GM21737 (cell line): ENCODE measurements at regions not wholly inside any gene's neighbourhood (a gene's known extent, or its start where the extent isn't known, plus 50 kb on each side); places are given as distances from the start of the nearest gene placed in this dataset.

Experiments
- ATAC-seq: cut with Tn5 transposase; IDR thresholded peaks from one replicate; pipeline ENCODE4 v1.9.1; 2021; ENCODE audit warnings: mild to moderate bottlenecking, moderate library complexity; ENCODE audit not compliant: unreplicated experiment

GRCh38 chr15:91710080-91710698 lies 143.3 kb upstream of the SLCO3A1 start:
- ATAC-seq: no peak

GRCh38 chr15:91711384-91712033 lies 142.0 kb upstream of the SLCO3A1 start:
- ATAC-seq: no peak

- no peak for ATAC-seq
Observed at GRCh38 chr15:91712286-91712685, 141.2 kb upstream of the SLCO3A1 start.

- ATAC-seq: no peak
Observed at GRCh38 chr15:91716536-91716935, 137.0 kb upstream of the SLCO3A1 start.

- ATAC-seq: no peak
Observed at GRCh38 chr15:91717811-91718210, 135.7 kb upstream of the SLCO3A1 start.

- ATAC-seq: no peak
Observed at GRCh38 chr15:91723959-91724358, 129.5 kb upstream of the SLCO3A1 start.

- ATAC-seq: no peak
Observed at GRCh38 chr15:91733661-91734060, 119.8 kb upstream of the SLCO3A1 start.

GRCh38 chr15:91737151-91737818 lies 116.2 kb upstream of the SLCO3A1 start:
- no peak for ATAC-seq

GRCh38 chr15:91741986-91742385 lies 111.5 kb upstream of the SLCO3A1 start:
- no peak for ATAC-seq

- no peak for ATAC-seq
Observed at GRCh38 chr15:91751611-91752010, 101.9 kb upstream of the SLCO3A1 start.

GRCh38 chr15:91752081-91752785 lies 101.3 kb upstream of the SLCO3A1 start:
- ATAC-seq: no peak

GRCh38 chr15:91759560-91759959 lies 93.9 kb upstream of the SLCO3A1 start:
- ATAC-seq: no peak

GRCh38 chr15:91765660-91766059 lies 87.8 kb upstream of the SLCO3A1 start:
- ATAC-seq: no peak

- ATAC-seq: no peak
Observed at GRCh38 chr15:91769476-91769875, 84.0 kb upstream of the SLCO3A1 start.

- no peak for ATAC-seq
Observed at GRCh38 chr15:91769894-91770293, 83.6 kb upstream of the SLCO3A1 start.

- ATAC-seq: no peak
Observed at GRCh38 chr15:91776104-91776503, 77.4 kb upstream of the SLCO3A1 start.

GRCh38 chr15:91779960-91780359 lies 73.5 kb upstream of the SLCO3A1 start:
- no peak for ATAC-seq

GRCh38 chr15:91780387-91780786 lies 73.1 kb upstream of the SLCO3A1 start:
- ATAC-seq: no peak

- ATAC-seq: no peak
Observed at GRCh38 chr15:91782221-91782620, 71.3 kb upstream of the SLCO3A1 start.

- ATAC-seq: no peak
Observed at GRCh38 chr15:91783008-91783407, 70.5 kb upstream of the SLCO3A1 start.

- no peak for ATAC-seq
Observed at GRCh38 chr15:91783451-91783850, 70.1 kb upstream of the SLCO3A1 start.
